ENCODE measurements at regions not wholly inside any gene's neighbourhood (a gene's known extent, or its start where the extent isn't known, plus 50 kb on each side); places are given as distances from the start of the nearest gene placed in this dataset.

DNA sequence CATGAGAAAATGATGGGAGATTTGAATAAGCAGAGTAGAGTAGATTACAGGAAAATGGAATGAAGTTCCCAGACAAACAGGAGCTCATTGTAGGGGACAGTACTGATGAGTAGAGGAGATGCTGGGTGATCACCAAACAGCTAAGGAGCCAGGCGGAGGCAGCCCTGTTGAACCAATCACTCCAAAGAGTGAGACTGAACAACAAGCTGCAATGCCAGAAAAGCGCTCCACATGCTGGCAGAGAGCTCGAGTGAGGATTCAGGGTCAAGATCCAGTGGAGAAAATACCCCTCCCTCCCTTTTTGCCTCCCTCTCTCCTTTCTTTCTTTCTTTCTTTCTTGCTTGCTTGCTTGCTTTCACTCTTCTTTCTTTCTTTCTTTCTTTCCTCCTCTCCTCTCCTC is 133.3 kb downstream of the PFKFB3 start:
- no peak for TF ChIP-seq CTCF (IDR thresholded peaks at IDR 0.05)
- no peak for TF ChIP-seq POLR2A (IDR thresholded peaks at IDR 0.05)
